ENCODE measurements at regions not wholly inside any gene's neighbourhood (a gene's known extent, or its start where the extent isn't known, plus 50 kb on each side); places are given as distances from the start of the nearest gene placed in this dataset.
A peak's percentile ranks its signal among the peaks of the same experiment; 100 is the strongest.

GRCh38 chr9:113646946-113647914 is 183.7 kb downstream of the RGS3 start:
- Histone ChIP-seq H3K4me1 (ENCODE audit: insufficient read depth, low read length) (no peaks in the 10 kb centered on the region), H3K27me3 (ENCODE audit: insufficient read depth, low read length) (no peaks in the 10 kb centered on the region), H3K4me3 (ENCODE audit: low read length in 2 of 2) (no peak overlapping the region), H3K36me3 (ENCODE audit: insufficient read depth, low read length) (no peaks in the 10 kb centered on the region), H3K27ac (ENCODE audit: low read depth, low read length) (no peak overlapping the region), H3K9me3 (ENCODE audit: control insufficient read depth in 1 of 2, low read length in 2 of 2) (no peaks in the 10 kb centered on the region)
- no peak for DNase-seq
- POLR2A ChIA-PET (ENCODE audit: partially characterized antibody) = no interaction called here
- Mint-ChIP-seq H3K27me3 (peaks cover 2 to 10% of the 10 kb centered on the region in 2 donors), H3K27ac (peak overlapping the region in 3 of 7 donors; percentile 6 to 56 (median 19)), H3K9me3 (peaks cover 0 to 3% (median 0%) of the 10 kb centered on the region in 8 donors), H3K4me1 (no peaks in the 10 kb centered on the region), H3K36me3 (no peaks in the 10 kb centered on the region), H3K4me3 (no peak overlapping the region)
- CTCF ChIA-PET (ENCODE audit: partially characterized antibody) = interaction anchor here (1.9 kb wide), 1 partner anchor 56 kb away, joined by 6 read pairs; no protein-coding TSS in a partner anchor
- intact Hi-C loops (cut with micrococcal nuclease) = no loop called here

- CTCF ChIA-PET (ENCODE audit: partially characterized antibody) = interaction anchor here (1.9 to 2.3 kb wide), 2 partner anchors 57 to 202 kb away, joined by 6 to 10 read pairs; no protein-coding TSS in a partner anchor
- intact Hi-C loops (cut with micrococcal nuclease) = no loop called here
Observed at GRCh38 chr9:113648048-113648447, 184.5 kb downstream of the RGS3 start.

GRCh38 chr9:113648586-113648985 is 185.1 kb downstream of the RGS3 start:
- H3K36me3 Mint-ChIP-seq = no peaks in the 10 kb centered on the region
- DNase-seq = no peak
- H3K4me3 Mint-ChIP-seq = no peak overlapping the region
- no peak overlapping the region for H3K4me3 ChIP-seq (ENCODE audit: low read length in 2 of 2)
- intact Hi-C loops (cut with micrococcal nuclease) = no loop called here
- H3K4me1 Mint-ChIP-seq = no peaks in the 10 kb centered on the region
- peaks cover 2 to 8% of the 10 kb centered on the region in 2 donors for H3K27me3 Mint-ChIP-seq
- no peaks in the 10 kb centered on the region for H3K9me3 ChIP-seq (ENCODE audit: control insufficient read depth in 1 of 2, low read length in 2 of 2)
- ChIA-PET POLR2A (ENCODE audit: partially characterized antibody) (no interaction called here), CTCF (ENCODE audit: partially characterized antibody) (interaction anchor here (2.3 kb wide), 1 partner anchor 202 kb away, joined by 10 read pairs; no protein-coding TSS in a partner anchor)
- H3K27ac Mint-ChIP-seq = no peak overlapping the region
- H3K27ac ChIP-seq (ENCODE audit: low read depth, low read length) = no peak overlapping the region
- no peaks in the 10 kb centered on the region for H3K4me1 ChIP-seq (ENCODE audit: insufficient read depth, low read length)
- peaks cover 0 to 3% (median 0%) of the 10 kb centered on the region in 8 donors for H3K9me3 Mint-ChIP-seq
- H3K27me3 ChIP-seq (ENCODE audit: insufficient read depth, low read length) = no peaks in the 10 kb centered on the region
- H3K36me3 ChIP-seq (ENCODE audit: insufficient read depth, low read length) = no peaks in the 10 kb centered on the region

More at GRCh38 chr9:113648048-113648447, 184.5 kb downstream of the RGS3 start:
- Histone ChIP-seq H3K9me3 (ENCODE audit: control insufficient read depth in 1 of 2, low read length in 2 of 2) (no peaks in the 10 kb centered on the region), H3K27me3 (ENCODE audit: insufficient read depth, low read length) (no peaks in the 10 kb centered on the region), H3K27ac (ENCODE audit: low read depth, low read length) (no peak overlapping the region), H3K4me3 (ENCODE audit: low read length in 2 of 2) (no peak overlapping the region), H3K36me3 (ENCODE audit: insufficient read depth, low read length) (no peaks in the 10 kb centered on the region), H3K4me1 (ENCODE audit: insufficient read depth, low read length) (no peaks in the 10 kb centered on the region)
- H3K27me3 Mint-ChIP-seq = peaks cover 2 to 10% of the 10 kb centered on the region in 2 donors
- no peak overlapping the region for H3K4me3 Mint-ChIP-seq
- no peaks in the 10 kb centered on the region for H3K36me3 Mint-ChIP-seq
- H3K9me3 Mint-ChIP-seq = peaks cover 0 to 3% (median 0%) of the 10 kb centered on the region in 8 donors
- H3K27ac Mint-ChIP-seq = no peak overlapping the region
- POLR2A ChIA-PET (ENCODE audit: partially characterized antibody) = no interaction called here
- no peaks in the 10 kb centered on the region for H3K4me1 Mint-ChIP-seq
- no peak for DNase-seq

GRCh38 chr9:113649054-113649453 is 185.5 kb downstream of the RGS3 start:
- POLR2A ChIA-PET (ENCODE audit: partially characterized antibody) = no interaction called here
- H3K9me3 ChIP-seq (ENCODE audit: control insufficient read depth in 1 of 2, low read length in 2 of 2) = no peaks in the 10 kb centered on the region
- Mint-ChIP-seq H3K27ac (no peak overlapping the region), H3K27me3 (peaks cover 2 to 8% of the 10 kb centered on the region in 2 donors), H3K9me3 (peaks cover 0 to 2% (median 0%) of the 10 kb centered on the region in 8 donors), H3K36me3 (no peaks in the 10 kb centered on the region), H3K4me1 (no peaks in the 10 kb centered on the region), H3K4me3 (no peak overlapping the region)
- no peaks in the 10 kb centered on the region for H3K36me3 ChIP-seq (ENCODE audit: insufficient read depth, low read length)
- intact Hi-C loops (cut with micrococcal nuclease) = no loop called here
- no peak overlapping the region for H3K4me3 ChIP-seq (ENCODE audit: low read length in 2 of 2)
- H3K27me3 ChIP-seq (ENCODE audit: insufficient read depth, low read length) = no peaks in the 10 kb centered on the region
- no peak overlapping the region for H3K27ac ChIP-seq (ENCODE audit: low read depth, low read length)
- no peak for DNase-seq
- CTCF ChIA-PET (ENCODE audit: partially characterized antibody) = interaction anchor here (1.6 to 2.3 kb wide), 2 partner anchors 10 to 203 kb away, joined by 4 to 10 read pairs; no protein-coding TSS in a partner anchor
- no peaks in the 10 kb centered on the region for H3K4me1 ChIP-seq (ENCODE audit: insufficient read depth, low read length)

- ChIA-PET POLR2A (ENCODE audit: partially characterized antibody) (no interaction called here), CTCF (ENCODE audit: partially characterized antibody) (interaction anchor here (1.1 to 2.3 kb wide), 4 partner anchors 9 to 204 kb away, joined by 3 to 10 read pairs (median 4); no protein-coding TSS in a partner anchor)
- intact Hi-C loops (cut with micrococcal nuclease) = no loop called here
Observed at GRCh38 chr9:113649855-113650206, 186.3 kb downstream of the RGS3 start.

GRCh38 chr9:113650207-113651131 is 186.9 kb downstream of the RGS3 start:
- ChIA-PET POLR2A (ENCODE audit: partially characterized antibody) (no interaction called here), CTCF (ENCODE audit: partially characterized antibody) (interaction anchor here (1.1 to 9.0 kb wide), 5 partner anchors 9 to 204 kb away, joined by 3 to 246 read pairs (median 4); no protein-coding TSS in a partner anchor)
- peak overlapping the region in 2 of 7 donors; percentile 24 to 89 for H3K27ac Mint-ChIP-seq
- intact Hi-C loops (cut with micrococcal nuclease) = no loop called here
- Histone ChIP-seq H3K27ac (ENCODE audit: low read depth, low read length) (no peak overlapping the region), H3K27me3 (ENCODE audit: insufficient read depth, low read length) (no peaks in the 10 kb centered on the region), H3K36me3 (ENCODE audit: insufficient read depth, low read length) (no peaks in the 10 kb centered on the region), H3K4me1 (ENCODE audit: insufficient read depth, low read length) (no peaks in the 10 kb centered on the region), H3K4me3 (ENCODE audit: low read length in 2 of 2) (no peak overlapping the region), H3K9me3 (ENCODE audit: control insufficient read depth in 1 of 2, low read length in 2 of 2) (no peaks in the 10 kb centered on the region)
- H3K4me1 Mint-ChIP-seq = peaks cover 0 to 5% (median under 1%) of the 10 kb centered on the region in 4 donors
- H3K36me3 Mint-ChIP-seq = no peaks in the 10 kb centered on the region
- peaks cover 0 to 2% of the 10 kb centered on the region in 2 donors for H3K27me3 Mint-ChIP-seq
- no peak overlapping the region for H3K4me3 Mint-ChIP-seq
- DNase-seq = no peak
- H3K9me3 Mint-ChIP-seq = peaks cover 0 to 2% (median 0%) of the 10 kb centered on the region in 8 donors

More at GRCh38 chr9:113649855-113650206, 186.3 kb downstream of the RGS3 start:
- no peak for DNase-seq
- no peak overlapping the region for H3K27ac ChIP-seq (ENCODE audit: low read depth, low read length)
- H3K4me1 ChIP-seq (ENCODE audit: insufficient read depth, low read length) = no peaks in the 10 kb centered on the region
- H3K9me3 ChIP-seq (ENCODE audit: control insufficient read depth in 1 of 2, low read length in 2 of 2) = no peaks in the 10 kb centered on the region
- Mint-ChIP-seq H3K4me3 (no peak overlapping the region), H3K36me3 (no peaks in the 10 kb centered on the region), H3K4me1 (no peaks in the 10 kb centered on the region), H3K27ac (no peak overlapping the region), H3K9me3 (peaks cover 0 to 2% (median 0%) of the 10 kb centered on the region in 8 donors), H3K27me3 (peaks cover 2% of the 10 kb centered on the region in 2 donors)
- H3K27me3 ChIP-seq (ENCODE audit: insufficient read depth, low read length) = no peaks in the 10 kb centered on the region
- no peak overlapping the region for H3K4me3 ChIP-seq (ENCODE audit: low read length in 2 of 2)
- no peaks in the 10 kb centered on the region for H3K36me3 ChIP-seq (ENCODE audit: insufficient read depth, low read length)
